Activated CD8-positive, alpha-beta memory T cell treated with anti-CD3 and anti-CD28 coated beads, Interleukin-2, amount 50 U/mL, for 1 hour (primary cell): ENCODE measurements at regions not wholly inside any gene's neighbourhood (a gene's known extent, or its start where the extent isn't known, plus 50 kb on each side); places are given as distances from the start of the nearest gene placed in this dataset.
A peak's percentile ranks its signal among the peaks of the same experiment; 100 is the strongest.

ENCODE experiments used
- DNase-seq: peaks from one replicate; pipeline ENCODE4 v3.0.0-alpha.2; 2020; ENCODE audit errors: extremely low read depth

GRCh38 chr3:109532257-109533216 lies 195.2 kb upstream of the DPPA4 start:
- no peak for DNase-seq

DNA sequence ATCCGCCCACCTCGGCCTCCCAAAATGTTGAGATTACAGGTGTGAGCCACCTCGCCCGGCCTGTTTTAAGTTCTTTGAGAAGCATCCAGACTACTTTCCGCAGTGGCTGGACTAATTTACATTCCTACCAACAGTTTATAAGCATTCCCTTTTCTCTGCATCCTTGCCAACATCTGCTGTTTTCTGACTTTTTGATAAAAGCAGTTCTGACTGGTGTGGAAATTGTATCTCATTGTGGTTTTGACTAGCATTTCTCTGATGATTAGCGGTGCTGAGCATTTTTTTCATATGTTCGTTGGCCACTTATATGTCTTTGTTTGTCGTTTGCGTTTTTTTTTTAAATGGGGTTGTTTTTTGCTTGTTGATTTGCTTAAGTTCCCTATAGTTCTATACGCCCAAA lies 208.4 kb upstream of the DPPA4 start:
- DNase-seq: no peak

DNA sequence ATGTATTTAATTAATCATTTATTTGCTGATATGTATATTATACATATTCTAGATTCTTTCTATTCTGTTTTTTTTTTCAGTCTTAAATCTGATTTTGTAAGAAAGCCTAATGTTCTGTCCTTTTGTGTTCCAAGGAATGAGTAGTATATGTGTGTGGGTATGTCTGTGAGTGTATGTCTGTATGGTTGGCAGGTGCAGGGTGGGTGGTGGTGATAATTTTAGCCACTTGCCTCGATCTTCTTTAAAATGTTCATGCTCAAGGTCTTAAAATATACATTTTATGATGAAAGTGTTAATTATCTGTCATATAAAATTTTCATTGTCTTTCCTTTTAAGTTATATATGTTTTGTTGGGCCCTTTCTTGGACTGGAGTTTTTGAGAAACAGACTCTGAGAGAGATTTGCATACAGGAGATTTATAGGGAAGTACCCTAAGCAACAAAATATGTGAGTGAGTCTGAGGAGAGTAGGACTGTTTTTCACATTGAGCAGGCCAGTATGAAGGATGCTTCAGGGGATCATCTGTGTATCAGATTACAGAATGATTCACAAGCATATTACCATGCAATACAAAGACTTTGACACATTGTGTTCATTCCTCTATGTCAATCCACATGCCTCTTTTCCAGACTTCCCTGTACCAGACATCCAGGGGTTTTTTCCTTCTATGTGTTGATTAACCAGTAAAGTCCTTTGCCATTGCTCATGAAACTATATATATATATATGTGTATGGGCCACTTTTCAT lies 211.0 kb upstream of the DPPA4 start:
- no peak for DNase-seq

DNA sequence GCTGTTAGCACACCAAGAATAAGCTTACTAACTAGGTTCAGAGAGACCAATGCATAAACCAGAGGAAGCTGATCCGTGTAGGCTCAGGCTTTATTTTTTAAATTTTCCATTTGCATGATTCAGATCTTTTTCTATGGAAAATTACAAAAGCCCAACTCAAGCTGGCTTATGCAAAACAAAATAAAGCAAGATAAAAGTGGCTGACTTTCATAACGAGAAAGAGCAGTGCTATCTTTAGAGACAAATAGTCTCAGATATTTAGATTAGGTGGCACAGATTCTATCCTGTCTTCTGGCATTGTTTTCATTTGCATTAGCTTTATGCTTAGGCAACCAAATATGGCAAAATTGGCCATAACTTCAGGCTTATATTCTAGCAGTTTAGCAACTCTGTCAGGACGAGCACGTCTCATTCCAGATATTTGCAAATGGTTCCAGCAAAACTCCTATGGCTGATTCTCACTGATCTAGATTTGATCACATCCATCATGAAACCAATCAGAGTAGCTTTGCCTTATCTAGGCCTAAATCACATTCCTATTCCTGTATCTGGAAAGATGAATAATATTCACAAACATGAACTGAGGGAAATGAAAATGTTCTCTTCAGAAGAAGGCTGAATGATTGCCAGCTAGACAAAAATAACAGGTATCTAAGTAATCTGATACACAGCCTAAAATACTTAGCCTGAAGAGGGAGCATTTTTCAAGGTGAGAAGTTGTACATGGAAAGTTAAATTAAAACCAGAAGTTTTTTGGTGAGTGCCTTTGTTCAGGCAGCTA lies 216.4 kb upstream of the DPPA4 start:
- no peak for DNase-seq

GRCh38 chr3:109559389-109559788 lies 222.0 kb upstream of the DPPA4 start:
- DNase-seq: no peak

DNA sequence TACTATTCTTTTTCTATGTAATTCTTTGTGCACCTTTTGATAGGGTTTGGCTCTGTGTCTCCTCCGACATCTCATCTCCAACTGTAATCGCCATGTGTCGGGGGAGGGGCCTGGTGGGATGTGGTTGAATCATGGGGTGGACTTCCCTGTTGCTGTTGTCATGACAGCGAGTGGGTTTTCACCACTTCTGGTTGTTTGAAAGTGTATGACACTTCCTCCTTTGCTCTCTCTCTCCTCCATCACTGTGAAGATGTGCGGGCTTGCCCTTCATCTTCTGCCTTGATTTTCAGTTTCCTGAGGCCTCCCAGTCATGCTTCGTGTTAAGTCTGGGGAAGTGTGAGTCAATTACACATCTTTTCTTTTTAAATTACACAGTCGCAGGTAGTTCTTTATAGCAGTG lies 225.8 kb upstream of the DPPA4 start:
- peak; percentile 14 for DNase-seq

DNA sequence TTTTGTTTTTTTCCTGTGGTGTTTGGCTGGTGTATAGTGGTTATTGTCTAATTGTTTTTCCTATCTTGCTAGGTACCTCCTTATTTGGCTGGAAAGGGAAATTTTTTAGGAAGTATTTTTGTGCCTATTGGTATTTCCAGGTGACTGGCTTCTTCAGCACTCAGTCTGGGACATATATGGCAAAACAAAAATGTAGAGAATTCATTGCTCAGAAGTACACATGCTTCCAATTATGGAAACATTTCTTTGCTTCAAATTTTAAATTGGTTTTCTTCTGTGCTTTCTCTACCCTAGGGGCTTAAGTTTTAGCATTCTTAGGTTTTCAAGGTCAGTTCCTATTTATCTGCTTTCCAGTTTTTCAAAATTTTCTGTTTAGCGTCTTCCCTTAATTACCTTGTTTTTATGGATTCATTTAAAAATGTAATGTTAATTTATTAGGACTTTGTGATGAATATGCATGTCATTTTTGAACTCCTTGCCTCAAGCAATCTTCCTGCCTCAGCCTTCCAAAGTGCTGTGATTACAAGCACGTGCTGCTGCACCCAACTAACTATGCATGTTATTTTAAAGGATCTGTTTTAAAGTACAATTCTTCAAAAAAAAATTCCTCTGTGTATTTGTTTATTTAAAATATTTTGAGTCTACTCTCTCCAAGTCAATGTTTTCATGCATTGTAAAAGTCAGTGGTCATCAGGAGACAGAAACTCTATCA lies 231.9 kb upstream of the DPPA4 start:
- DNase-seq: no peak

GRCh38 chr3:109570408-109570807 lies 233.1 kb upstream of the DPPA4 start:
- no peak for DNase-seq

DNA sequence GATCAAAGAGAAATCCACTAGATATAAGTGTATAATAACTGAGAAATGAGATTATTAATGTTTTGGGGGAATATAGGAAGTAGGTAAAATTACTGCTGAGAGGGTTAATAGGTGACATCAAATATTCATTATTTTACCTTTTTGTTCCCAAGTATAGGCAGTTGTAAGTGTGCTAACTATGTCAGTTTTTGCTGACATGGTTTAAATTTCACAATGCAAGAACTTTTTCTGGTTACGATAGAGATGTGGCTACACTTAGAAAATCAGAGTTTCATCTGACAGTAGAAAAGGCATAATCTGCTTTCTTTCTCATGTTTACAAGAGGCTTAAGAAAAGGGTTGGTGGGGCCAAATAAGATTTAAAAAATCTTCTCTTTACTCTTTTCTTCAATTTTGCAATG lies 235.0 kb upstream of the DPPA4 start:
- no peak for DNase-seq

- no peak for DNase-seq
These were observed 259.6 kb upstream of the DPPA4 start for GRCh38 chr3:109596991-109597390.

GRCh38 chr3:109597444-109597843 lies 260.1 kb upstream of the DPPA4 start:
- no peak for DNase-seq

GRCh38 chr3:109607897-109608296 lies 270.6 kb upstream of the DPPA4 start:
- no peak for DNase-seq

GRCh38 chr3:109608574-109608973 lies 271.2 kb upstream of the DPPA4 start:
- DNase-seq: no peak

DNA sequence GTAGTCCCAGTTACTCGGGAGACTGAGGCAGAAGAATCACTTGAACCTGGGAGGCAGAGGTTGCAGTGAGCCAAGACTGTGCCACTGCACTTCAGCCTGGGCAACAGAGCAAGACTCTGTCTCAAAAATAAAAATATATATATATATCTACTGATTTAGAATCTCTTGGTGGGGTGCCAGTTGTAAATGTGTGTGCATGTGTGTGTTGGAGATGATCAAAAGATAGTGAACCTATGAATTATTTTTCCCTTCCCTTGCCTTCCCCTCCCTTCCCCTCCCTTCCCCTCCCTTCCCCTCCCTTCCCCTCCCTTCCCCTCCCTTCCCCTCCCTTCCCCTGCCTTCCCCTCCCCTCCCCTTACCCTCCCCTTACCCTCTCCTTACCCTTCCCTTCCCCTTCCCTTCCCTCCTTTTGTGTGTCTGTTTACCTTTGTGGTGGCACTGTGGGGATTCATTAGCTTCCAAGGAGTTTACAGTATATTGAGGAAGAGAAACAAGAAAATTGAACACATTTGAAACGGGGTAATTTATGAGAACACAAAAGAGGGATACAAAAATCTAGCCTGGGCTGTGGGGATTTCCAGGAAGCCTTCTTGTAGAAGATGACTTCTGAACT lies 281.5 kb upstream of the DPPA4 start:
- DNase-seq: no peak

- DNase-seq: no peak
These were observed 294.6 kb upstream of the DPPA4 start for GRCh38 chr3:109631897-109632296.

DNA sequence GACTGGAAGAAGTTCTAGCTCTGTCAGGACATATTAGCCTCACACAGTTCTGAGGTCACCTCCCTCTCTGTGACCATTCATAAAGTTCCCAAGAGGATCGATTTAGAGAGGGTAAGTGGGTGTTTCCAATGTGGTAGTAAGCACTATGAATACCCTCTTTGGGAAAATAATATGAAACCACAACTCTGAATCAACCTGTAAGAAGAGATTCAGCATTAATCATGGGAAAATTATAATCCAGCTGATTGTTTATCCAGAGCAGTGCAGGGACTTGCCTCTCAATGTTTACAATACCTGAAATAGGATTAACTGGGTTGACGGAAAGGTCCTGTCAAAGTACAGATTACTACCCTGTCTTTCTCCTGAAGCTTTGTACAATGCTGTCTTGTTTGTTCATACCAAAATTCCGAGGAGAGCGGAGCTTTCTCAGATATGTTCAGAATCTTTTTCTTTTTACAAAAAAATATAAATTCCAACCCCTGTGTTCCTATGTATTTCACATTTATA lies 302.9 kb upstream of the DPPA4 start:
- no peak for DNase-seq

GRCh38 chr3:109642025-109642424 lies 304.7 kb upstream of the DPPA4 start:
- DNase-seq: no peak

- DNase-seq: no peak
These were observed 306.2 kb upstream of the DPPA4 start for GRCh38 chr3:109643590-109643989.

DNA sequence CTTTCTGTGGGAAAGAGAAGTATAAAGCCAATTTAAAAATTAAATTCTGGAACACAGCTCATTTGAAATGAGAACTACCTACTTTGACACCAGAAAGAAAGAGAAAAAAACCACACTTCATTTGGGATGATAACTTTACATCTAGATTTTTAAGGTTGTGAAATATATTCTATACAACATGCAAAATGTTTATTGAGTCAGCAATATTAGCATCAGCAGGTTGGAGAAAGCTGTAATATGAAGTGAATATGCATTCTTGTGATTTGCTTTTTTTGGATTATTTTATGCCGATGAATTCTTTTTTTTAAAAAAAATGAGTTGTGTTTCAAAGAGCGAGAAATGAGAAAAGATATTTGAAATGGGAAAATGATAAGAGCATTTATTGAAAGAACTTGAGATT lies 307.0 kb upstream of the DPPA4 start:
- no peak for DNase-seq

DNA sequence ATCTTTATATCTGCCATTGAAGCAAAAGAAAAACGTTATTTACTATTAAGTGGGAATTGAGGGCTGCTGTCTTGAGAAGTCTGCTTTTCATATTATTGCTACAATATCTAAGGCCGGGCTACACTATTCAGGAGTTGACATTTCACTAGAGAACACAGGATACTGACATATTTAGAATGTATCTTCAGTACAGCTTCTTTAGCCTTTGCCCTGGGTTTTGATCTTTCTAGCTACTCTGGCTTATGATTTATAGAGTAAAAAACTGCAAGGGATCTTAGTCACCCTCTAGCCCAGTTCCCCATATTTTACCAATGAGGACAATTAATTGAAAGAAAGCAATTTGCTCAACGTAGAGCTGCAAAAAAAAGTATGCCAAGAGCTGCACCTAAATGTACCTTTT lies 307.4 kb upstream of the DPPA4 start:
- no peak for DNase-seq

DNA sequence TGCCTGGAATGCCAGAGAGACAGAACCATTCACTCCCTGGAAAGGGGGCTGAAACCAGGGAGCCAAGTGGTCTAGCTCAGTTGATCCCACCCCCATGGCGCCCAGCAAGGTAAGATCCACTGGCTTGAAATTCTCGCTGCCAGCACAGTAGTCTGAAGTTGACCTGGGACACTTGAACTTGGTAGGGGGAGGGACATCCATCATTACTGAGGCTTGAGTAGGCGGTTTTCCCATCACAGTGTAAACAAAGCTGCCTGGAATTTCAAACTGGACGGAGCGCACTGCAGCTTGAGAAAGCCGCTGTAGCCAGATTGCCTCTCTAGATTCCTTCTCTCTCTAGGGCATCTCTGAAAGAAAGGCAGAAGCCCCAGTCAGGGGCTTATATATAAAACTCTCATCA lies 310.7 kb upstream of the DPPA4 start:
- DNase-seq: no peak
